ENCODE measurements at regions not wholly inside any gene's neighbourhood (a gene's known extent, or its start where the extent isn't known, plus 50 kb on each side); places are given as distances from the start of the nearest gene placed in this dataset.

GRCh38 chr2:18339326-18339725 lies 221.1 kb downstream of the RDH14 start:
- H3K27me3 ChIP-seq (ENCODE audit: insufficient read depth, low read depth) = no peaks in the 10 kb centered on the region
- CTCF ChIA-PET = no interaction called here
- no peaks in the 10 kb centered on the region for H3K36me3 ChIP-seq (ENCODE audit: low read depth)
- no TSS peak for BruUV-seq (replicated peaks)
- H3K9me3 ChIP-seq (ENCODE audit: insufficient read depth, low read depth) = 0 out of 2 replicates have a peak, but pooled peaks cover 3% of the 10 kb centered on the region
- POLR2A ChIA-PET (ENCODE audit: unreplicated experiment) = no interaction called here
- H3K79me2 ChIP-seq (ENCODE audit: low read depth) = no peaks in the 10 kb centered on the region
- H3F3A ChIP-seq (ENCODE audit: insufficient read depth, low read depth) = no peaks in the 10 kb centered on the region
- DNase-seq = no peak
- H3K4me3 ChIP-seq = no peak overlapping the region
- H3K27ac ChIP-seq = no peak overlapping the region
- no peaks in the 10 kb centered on the region for H3K4me1 ChIP-seq (replicated peaks; ENCODE audit: insufficient read depth)
- intact Hi-C loops (cut with micrococcal nuclease; ENCODE audit: unreplicated experiment) = no loop called here
- TF ChIP-seq EZH2 (IDR thresholded peaks at IDR 0.05; ENCODE audit: low read depth) (no peak), CTCF (conservative IDR thresholded peaks at IDR 0.05) (no peak)
- H4K20me1 ChIP-seq (ENCODE audit: insufficient read depth) = no peaks in the 10 kb centered on the region
- H2AFZ ChIP-seq = no peak overlapping the region
- H3K9me2 ChIP-seq (ENCODE audit: insufficient read depth) = no peaks in the 10 kb centered on the region
- H3K4me2 ChIP-seq = no peak overlapping the region

- TF ChIP-seq EZH2 (IDR thresholded peaks at IDR 0.05; ENCODE audit: low read depth) (no peak), CTCF (conservative IDR thresholded peaks at IDR 0.05) (no peak)
- H3K79me2 ChIP-seq (ENCODE audit: low read depth) = no peaks in the 10 kb centered on the region
- no peak for DNase-seq
- no peaks in the 10 kb centered on the region for H3F3A ChIP-seq (ENCODE audit: insufficient read depth, low read depth)
- H3K27ac ChIP-seq = no peak overlapping the region
- no peaks in the 10 kb centered on the region for H3K9me2 ChIP-seq (ENCODE audit: insufficient read depth)
- no peak overlapping the region for H2AFZ ChIP-seq
- H3K4me2 ChIP-seq = no peak overlapping the region
- no peaks in the 10 kb centered on the region for H3K36me3 ChIP-seq (ENCODE audit: low read depth)
- POLR2A ChIA-PET (ENCODE audit: unreplicated experiment) = no interaction called here
- H3K4me3 ChIP-seq = no peak overlapping the region
- CTCF ChIA-PET = no interaction called here
- H4K20me1 ChIP-seq (ENCODE audit: insufficient read depth) = no peaks in the 10 kb centered on the region
- H3K4me1 ChIP-seq (replicated peaks; ENCODE audit: insufficient read depth) = no peaks in the 10 kb centered on the region
- no TSS peak for BruUV-seq (replicated peaks)
- intact Hi-C loops (cut with micrococcal nuclease; ENCODE audit: unreplicated experiment) = no loop called here
- no peaks in the 10 kb centered on the region for H3K9me3 ChIP-seq (ENCODE audit: insufficient read depth, low read depth)
- H3K27me3 ChIP-seq (ENCODE audit: insufficient read depth, low read depth) = no peaks in the 10 kb centered on the region
Observed at GRCh38 chr2:18336975-18337374, 223.5 kb downstream of the RDH14 start.

- Histone ChIP-seq H3K9me3 (ENCODE audit: insufficient read depth, low read depth) (no peaks in the 10 kb centered on the region), H3K9me2 (ENCODE audit: insufficient read depth) (no peaks in the 10 kb centered on the region), H3K4me2 (no peak overlapping the region), H3K4me3 (no peak overlapping the region), H3K36me3 (ENCODE audit: low read depth) (no peaks in the 10 kb centered on the region), H3K27ac (no peak overlapping the region), H3K4me1 (replicated peaks; ENCODE audit: insufficient read depth) (no peaks in the 10 kb centered on the region), H3K27me3 (ENCODE audit: insufficient read depth, low read depth) (no peaks in the 10 kb centered on the region), H2AFZ (no peak overlapping the region), H3F3A (ENCODE audit: insufficient read depth, low read depth) (no peaks in the 10 kb centered on the region), H4K20me1 (ENCODE audit: insufficient read depth) (no peaks in the 10 kb centered on the region), H3K79me2 (ENCODE audit: low read depth) (no peaks in the 10 kb centered on the region)
- CTCF ChIA-PET = no interaction called here
- DNase-seq = no peak
- intact Hi-C loops (cut with micrococcal nuclease; ENCODE audit: unreplicated experiment) = no loop called here
- TF ChIP-seq CTCF (conservative IDR thresholded peaks at IDR 0.05) = no peak
- TF ChIP-seq EZH2 (IDR thresholded peaks at IDR 0.05; ENCODE audit: low read depth) = no peak
- POLR2A ChIA-PET (ENCODE audit: unreplicated experiment) = no interaction called here
- BruUV-seq (replicated peaks) = no TSS peak
Observed at GRCh38 chr2:18332477-18332876, 228.0 kb downstream of the RDH14 start.

Data from PC-9 (cell line).